Activated T-cell treated with anti-CD3 and anti-CD28 coated beads, Interleukin-2, amount 50 U/mL, for 4 hours (primary cell): ENCODE measurements at regions not wholly inside any gene's neighbourhood (a gene's known extent, or its start where the extent isn't known, plus 50 kb on each side); places are given as distances from the start of the nearest gene placed in this dataset.

Source experiments
- ATAC-seq, 2 donors: fragments of 200-7000 bp; cut with Tn5 transposase; one replicate each; pipeline ENCODE4 v1.10.0; 2021
- DNase-seq: peaks from one replicate; pipeline ENCODE4 v3.0.0-alpha.2; 2020
- H3K27me3 Mint-ChIP-seq: one replicate; pipeline ENCODE4 v1.8.0; 2021; ENCODE audit warnings: low read depth, mixed read lengths
- H3K36me3 Mint-ChIP-seq: one replicate; pipeline ENCODE4 v1.8.0; 2022; ENCODE audit warnings: mixed read lengths; ENCODE audit not compliant: insufficient read depth
- H3K4me1 Mint-ChIP-seq: one replicate; pipeline ENCODE4 v1.8.0; 2021; ENCODE audit warnings: low read depth, mixed read lengths
- H3K4me3 Mint-ChIP-seq: one replicate; pipeline ENCODE4 v1.8.0; 2021; ENCODE audit warnings: mild to moderate bottlenecking, moderate library complexity, mixed read lengths
- H3K9me3 Mint-ChIP-seq: one replicate; pipeline ENCODE4 v1.8.0; 2021; ENCODE audit warnings: mixed read lengths

DNA sequence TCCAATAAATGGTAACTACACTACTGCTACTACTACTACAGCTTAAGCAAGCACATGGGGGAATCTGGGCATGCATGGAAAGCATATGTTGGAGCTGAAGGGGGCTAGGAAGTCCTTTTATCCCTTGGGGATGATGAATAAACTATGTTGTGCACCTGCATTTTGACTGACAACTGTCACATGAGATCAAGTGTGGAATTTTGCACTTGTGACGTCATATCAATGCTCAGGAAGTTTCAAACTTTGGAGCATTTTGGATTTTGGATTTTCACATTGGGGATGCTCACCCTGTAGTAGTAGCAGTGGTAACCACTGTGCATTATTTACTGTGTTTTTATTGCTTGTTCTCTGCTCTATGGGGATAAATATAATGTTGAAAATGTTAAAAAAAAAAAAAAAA lies 100.5 kb upstream of the SMAD1 start:
- peaks cover 5% of the 10 kb centered on the region for H3K27me3 Mint-ChIP-seq
- no peaks in the 10 kb centered on the region for H3K36me3 Mint-ChIP-seq
- no peak for ATAC-seq
- no peak for DNase-seq
- no peaks in the 10 kb centered on the region for H3K4me1 Mint-ChIP-seq
- H3K9me3 Mint-ChIP-seq, result peaks cover 16% of the 10 kb centered on the region
- H3K4me3 Mint-ChIP-seq, result no peak overlapping the region

DNA sequence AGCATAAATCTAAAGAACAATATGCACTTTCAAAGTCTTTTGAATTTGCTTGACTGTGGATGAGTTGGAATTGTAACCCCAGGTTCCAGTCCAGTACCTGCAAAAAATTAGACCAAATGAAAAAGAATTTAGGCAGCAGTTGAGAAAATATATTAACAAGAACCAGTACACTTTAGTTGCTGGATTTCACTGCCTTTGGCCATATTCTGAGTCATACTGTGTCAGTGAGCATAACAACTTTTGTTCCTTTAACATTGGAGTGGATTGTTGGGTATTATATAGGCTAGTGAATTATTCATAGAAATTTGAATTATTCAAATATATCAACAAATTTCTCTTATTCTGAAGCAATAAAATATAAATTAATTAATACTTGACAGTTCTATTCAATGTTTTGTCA lies 101.5 kb upstream of the SMAD1 start:
- ATAC-seq (no peak), DNase-seq (no peak)
- Mint-ChIP-seq H3K4me1 (no peaks in the 10 kb centered on the region), H3K36me3 (no peaks in the 10 kb centered on the region), H3K4me3 (no peak overlapping the region), H3K27me3 (peaks cover 4% of the 10 kb centered on the region), H3K9me3 (peaks cover 12% of the 10 kb centered on the region)

DNA sequence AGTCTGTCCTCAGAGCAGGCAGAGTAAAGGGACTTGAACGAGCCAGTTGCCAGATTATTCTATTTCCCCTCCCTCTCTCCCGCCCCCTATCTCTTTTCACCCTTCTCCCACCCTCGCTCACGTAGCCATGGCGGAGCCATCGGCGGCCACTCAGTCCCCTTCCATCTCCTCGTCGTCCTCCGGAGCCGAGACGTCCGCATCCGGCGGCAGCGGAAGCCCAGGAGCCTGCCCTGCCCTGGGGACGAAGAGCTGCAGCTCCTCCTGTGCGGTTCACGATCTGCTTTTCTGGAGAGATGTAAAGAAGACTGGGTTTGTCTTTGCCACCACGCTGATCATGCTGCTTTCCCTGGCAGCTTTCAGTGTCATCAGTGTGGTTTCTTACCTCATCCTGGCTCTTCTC lies 106.2 kb upstream of the SMAD1 start:
- ATAC-seq (no peak), DNase-seq (no peak)
- Mint-ChIP-seq H3K27me3 (no peaks in the 10 kb centered on the region), H3K9me3 (no peaks in the 10 kb centered on the region), H3K4me3 (no peak overlapping the region), H3K4me1 (no peaks in the 10 kb centered on the region), H3K36me3 (no peaks in the 10 kb centered on the region)

DNA sequence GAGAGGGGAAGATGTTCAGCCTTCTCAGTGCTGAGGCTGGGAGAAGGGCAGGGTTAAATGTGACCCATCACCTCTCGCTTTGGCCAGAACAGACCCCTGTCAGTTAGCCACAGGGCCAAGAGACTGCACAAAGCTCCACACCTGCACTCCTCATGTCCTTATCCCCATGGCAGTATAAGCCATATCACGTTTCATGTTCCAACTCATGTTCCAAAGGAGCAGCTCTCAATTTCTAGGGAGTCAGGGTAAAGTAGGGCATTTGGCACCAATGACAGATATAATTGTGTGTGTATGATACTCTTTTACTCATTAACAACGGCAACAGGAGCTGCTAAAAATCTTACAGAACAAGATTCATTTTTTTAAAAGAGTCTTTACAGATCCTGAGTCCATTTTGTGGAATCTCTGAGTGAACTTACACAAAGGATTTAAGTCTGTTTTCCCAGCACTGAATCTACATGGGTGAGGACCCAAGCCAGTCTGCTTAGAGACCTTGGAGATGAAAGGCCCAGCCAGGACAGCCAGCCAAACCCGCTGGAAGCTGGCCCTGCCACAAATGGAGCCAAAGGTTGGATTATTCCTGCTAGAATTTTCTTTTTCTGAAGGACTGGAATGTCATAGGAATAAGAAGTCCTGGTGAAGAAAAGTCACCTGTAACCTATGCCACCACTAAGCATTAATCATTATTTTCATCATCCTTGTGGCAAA lies 129.1 kb upstream of the SMAD1 start:
- peaks cover 8% of the 10 kb centered on the region for H3K27me3 Mint-ChIP-seq
- H3K9me3 Mint-ChIP-seq, result no peaks in the 10 kb centered on the region
- H3K4me3 Mint-ChIP-seq, result no peak overlapping the region
- H3K36me3 Mint-ChIP-seq, result no peaks in the 10 kb centered on the region
- H3K4me1 Mint-ChIP-seq, result no peaks in the 10 kb centered on the region
- DNase-seq (no peak), ATAC-seq (no peak)

DNA sequence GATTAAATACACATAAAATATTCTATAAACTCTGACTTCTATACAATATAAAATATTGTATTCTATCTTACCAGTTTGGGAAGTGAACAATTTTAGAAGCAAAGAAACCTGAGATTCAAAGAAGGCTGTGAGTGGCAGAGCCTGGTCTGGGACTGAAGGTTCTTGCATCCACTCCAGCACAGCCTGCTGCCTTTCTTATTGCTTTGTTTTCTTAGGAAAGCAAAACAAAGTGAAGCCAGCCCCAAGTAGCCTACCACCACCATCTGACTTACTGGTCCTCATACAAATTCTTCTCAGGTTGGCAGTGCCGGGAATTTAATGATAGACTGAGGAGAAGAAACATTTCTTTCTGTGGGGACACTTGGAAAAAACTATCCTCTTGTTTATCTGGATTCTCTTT lies 129.7 kb upstream of the SMAD1 start:
- H3K4me1 Mint-ChIP-seq, result no peaks in the 10 kb centered on the region
- no peak overlapping the region for H3K4me3 Mint-ChIP-seq
- DNase-seq (no peak), ATAC-seq (no peak)
- no peaks in the 10 kb centered on the region for H3K9me3 Mint-ChIP-seq
- H3K36me3 Mint-ChIP-seq, result no peaks in the 10 kb centered on the region
- peaks cover 8% of the 10 kb centered on the region for H3K27me3 Mint-ChIP-seq

DNA sequence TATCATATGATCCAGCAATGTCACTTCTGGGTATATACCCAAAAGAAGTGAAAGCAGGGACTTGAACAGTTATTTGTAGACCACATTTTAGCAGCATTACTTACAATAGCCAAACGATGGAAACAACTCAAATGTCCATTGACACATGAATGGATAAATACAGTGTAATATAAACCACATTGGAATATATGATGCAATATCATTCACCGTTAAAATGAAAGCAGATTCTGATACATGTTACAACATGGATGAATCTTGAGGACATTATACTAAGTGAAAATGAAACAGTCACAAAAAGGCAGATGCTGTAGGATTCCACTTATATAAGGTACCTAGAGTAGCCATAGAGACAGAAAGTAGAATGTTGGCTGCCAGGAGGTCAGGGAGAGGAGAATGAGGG lies 130.5 kb upstream of the SMAD1 start:
- ATAC-seq (no peak), DNase-seq (no peak)
- no peak overlapping the region for H3K4me3 Mint-ChIP-seq
- H3K36me3 Mint-ChIP-seq, result no peaks in the 10 kb centered on the region
- peaks cover 8% of the 10 kb centered on the region for H3K27me3 Mint-ChIP-seq
- H3K4me1 Mint-ChIP-seq, result no peaks in the 10 kb centered on the region
- no peaks in the 10 kb centered on the region for H3K9me3 Mint-ChIP-seq

DNA sequence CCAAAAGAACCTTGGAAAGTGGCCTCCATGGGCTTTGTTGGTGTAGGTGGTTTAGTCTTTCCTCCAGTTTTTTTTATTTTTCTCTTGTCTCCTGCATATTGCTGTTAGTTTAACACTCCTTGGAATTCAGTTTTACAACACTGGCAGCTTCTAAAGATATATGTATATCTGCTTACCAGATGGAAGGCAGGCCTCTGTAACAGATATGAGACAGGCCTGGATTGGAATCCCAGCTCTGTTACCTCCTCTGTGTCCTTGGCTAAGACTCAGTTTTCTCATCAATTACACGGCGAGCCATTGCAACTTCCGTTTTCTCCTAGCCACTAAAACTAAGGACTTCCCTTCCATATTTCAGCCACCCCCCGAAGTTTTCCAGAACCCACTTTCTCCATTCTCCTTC lies 133.4 kb upstream of the SMAD1 start:
- H3K36me3 Mint-ChIP-seq, result no peaks in the 10 kb centered on the region
- DNase-seq (no peak), ATAC-seq (no peak)
- H3K4me3 Mint-ChIP-seq, result no peak overlapping the region
- H3K4me1 Mint-ChIP-seq, result no peaks in the 10 kb centered on the region
- H3K9me3 Mint-ChIP-seq, result no peaks in the 10 kb centered on the region
- peaks cover 8% of the 10 kb centered on the region for H3K27me3 Mint-ChIP-seq

DNA sequence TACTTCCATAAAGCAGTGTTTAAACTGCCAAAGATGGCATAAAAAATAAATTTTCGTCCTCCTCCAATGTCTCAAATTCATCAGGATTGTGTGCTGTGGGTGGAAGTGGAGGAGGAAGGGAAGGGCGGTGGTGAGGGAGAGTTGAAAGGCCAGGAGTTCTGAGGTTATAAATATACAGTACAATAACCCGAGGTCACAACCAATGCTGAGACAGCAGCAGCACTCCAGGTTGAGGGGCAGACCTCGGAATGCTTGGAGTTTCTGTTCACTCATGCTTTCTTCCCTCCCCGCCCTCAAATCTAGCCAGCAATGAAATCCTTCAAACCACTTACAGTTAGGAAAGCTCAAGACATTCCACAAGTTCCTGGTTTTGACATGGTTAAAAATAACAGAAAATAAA lies 134.0 kb upstream of the SMAD1 start:
- H3K4me1 Mint-ChIP-seq, result no peaks in the 10 kb centered on the region
- no peaks in the 10 kb centered on the region for H3K36me3 Mint-ChIP-seq
- no peaks in the 10 kb centered on the region for H3K9me3 Mint-ChIP-seq
- DNase-seq, result no peak
- H3K27me3 Mint-ChIP-seq, result peaks cover 8% of the 10 kb centered on the region
- ATAC-seq, result no peak
- no peak overlapping the region for H3K4me3 Mint-ChIP-seq

DNA sequence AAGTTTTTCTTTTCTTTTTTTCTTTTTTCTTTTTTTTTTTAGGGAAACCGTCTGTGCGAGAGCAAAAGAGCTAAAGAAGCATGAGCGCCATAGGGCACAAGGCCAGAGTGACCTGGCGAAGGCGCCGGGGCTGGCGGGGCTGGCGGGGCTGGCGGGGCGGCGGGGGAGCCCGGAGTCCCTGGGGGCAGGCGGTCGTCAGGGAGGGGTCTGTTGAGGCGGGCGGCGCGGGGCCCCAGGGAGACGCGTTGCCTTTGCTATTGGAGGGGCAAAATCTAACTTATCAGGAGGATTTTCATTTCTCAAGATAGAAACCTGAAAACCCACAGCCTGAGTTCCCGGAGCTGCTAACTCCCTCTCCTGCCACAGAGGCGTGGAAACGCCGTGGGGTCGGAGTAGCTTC lies 135.6 kb upstream of the SMAD1 start:
- ATAC-seq (no peak), DNase-seq (no peak)
- no peaks in the 10 kb centered on the region for H3K27me3 Mint-ChIP-seq
- H3K36me3 Mint-ChIP-seq, result no peaks in the 10 kb centered on the region
- no peaks in the 10 kb centered on the region for H3K4me1 Mint-ChIP-seq
- H3K9me3 Mint-ChIP-seq, result no peaks in the 10 kb centered on the region
- H3K4me3 Mint-ChIP-seq, result no peak overlapping the region

DNA sequence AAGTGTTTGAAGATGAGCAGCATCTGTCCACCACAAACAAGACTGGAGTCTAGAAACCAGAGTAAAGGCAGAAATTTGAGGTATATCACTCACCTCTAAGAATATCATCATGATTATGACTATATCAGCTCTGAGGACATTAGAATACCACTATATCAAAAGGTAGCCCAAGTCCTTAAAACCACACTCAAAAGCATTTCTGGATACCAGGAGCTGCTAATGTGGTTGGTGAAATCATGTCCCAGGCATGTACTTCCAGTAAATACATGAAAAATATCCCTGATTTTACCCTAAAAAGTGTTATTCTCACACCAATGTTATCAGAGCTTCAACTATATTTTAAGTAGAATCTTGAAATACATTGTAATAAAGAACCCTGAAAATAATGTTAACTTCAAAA lies 136.3 kb upstream of the SMAD1 start:
- H3K9me3 Mint-ChIP-seq, result no peaks in the 10 kb centered on the region
- H3K4me1 Mint-ChIP-seq, result no peaks in the 10 kb centered on the region
- H3K36me3 Mint-ChIP-seq, result no peaks in the 10 kb centered on the region
- ATAC-seq (no peak), DNase-seq (no peak)
- H3K27me3 Mint-ChIP-seq, result no peaks in the 10 kb centered on the region
- H3K4me3 Mint-ChIP-seq, result no peak overlapping the region

DNA sequence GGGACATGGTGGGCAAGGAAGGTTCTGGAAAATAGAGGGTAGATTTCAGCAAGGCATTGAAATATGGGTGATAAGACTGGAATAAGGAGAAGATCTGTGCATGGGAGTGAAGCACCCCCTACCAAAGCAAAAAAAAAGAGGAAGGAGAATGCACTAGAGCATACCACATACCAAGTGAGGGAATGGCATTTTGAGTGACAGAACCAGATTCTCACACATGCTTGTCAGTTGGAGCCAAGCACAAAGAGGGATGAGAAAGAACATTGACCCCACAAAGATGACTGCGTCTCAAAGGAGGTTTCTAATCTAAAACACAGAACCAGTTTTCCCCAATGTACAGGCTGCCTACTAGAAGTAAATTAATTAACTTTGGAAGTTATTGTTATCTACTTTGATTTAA lies 140.3 kb upstream of the SMAD1 start:
- Mint-ChIP-seq H3K4me1 (no peaks in the 10 kb centered on the region), H3K36me3 (no peaks in the 10 kb centered on the region), H3K27me3 (no peaks in the 10 kb centered on the region), H3K4me3 (no peak overlapping the region), H3K9me3 (no peaks in the 10 kb centered on the region)
- ATAC-seq (no peak), DNase-seq (no peak)

DNA sequence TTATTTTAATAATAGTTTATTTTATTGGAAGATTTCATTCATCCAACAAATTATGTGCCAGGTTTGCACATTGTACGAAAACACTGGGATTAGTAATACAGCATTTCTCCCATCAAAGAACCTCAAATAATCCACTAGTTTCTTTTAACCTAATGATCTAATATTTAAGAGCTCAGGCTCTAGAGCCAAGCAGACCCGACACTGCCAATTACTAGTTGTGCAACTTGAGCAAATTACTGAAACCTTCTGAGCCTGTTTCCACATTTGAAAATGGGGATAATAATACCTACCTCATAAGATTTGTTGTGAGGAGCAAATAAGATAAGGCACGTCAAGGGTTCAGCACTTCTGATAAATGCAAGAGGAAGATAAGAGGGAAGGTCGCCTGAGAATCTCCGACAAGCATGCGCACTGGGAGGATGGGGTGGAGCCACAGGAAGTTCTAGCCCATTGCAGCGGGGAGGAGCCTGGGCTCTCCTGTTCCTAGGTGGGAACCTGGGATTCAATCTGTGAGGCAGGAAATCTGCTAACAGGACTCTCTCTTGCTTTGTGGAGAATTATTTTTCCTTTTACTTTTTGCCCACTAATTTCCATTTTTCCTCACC lies 141.5 kb upstream of the SMAD1 start:
- H3K4me1 Mint-ChIP-seq, result no peaks in the 10 kb centered on the region
- no peak overlapping the region for H3K4me3 Mint-ChIP-seq
- no peaks in the 10 kb centered on the region for H3K36me3 Mint-ChIP-seq
- DNase-seq (no peak), ATAC-seq (no peak)
- no peaks in the 10 kb centered on the region for H3K9me3 Mint-ChIP-seq
- H3K27me3 Mint-ChIP-seq, result no peaks in the 10 kb centered on the region

DNA sequence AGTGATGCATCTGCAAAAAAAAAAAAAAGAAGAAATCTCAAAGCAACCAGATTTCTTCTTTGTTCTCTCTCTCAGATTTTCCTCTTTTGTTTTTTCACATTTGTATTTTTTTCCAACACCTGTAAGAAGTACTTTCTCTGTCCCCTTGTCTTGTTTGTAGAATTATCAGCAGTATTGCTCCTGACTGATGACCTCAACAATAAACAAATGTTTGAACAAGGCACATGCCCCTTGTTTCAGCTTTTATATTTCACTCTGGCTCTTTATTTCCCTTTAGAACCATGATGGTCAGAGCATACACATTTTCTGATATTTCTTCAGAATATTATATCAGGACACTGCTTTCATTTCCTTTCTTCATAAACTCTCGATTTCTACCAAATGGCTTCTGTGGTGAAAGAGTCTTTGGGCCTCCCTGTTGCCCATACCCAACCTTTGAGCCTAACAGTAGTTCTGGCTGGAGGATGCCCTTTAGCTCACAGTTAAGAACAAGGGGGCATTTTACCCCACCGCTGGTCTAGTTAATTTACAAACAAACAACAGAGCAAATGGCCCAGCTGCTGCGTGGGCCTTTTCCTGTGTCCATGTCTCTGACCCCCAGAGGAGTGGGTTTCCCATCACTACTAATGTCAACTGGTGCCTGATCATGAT lies 142.5 kb upstream of the SMAD1 start:
- ATAC-seq, result no peak
- Mint-ChIP-seq H3K27me3 (no peaks in the 10 kb centered on the region), H3K4me1 (no peaks in the 10 kb centered on the region), H3K4me3 (no peak overlapping the region), H3K9me3 (no peaks in the 10 kb centered on the region), H3K36me3 (no peaks in the 10 kb centered on the region)
- no peak for DNase-seq

DNA sequence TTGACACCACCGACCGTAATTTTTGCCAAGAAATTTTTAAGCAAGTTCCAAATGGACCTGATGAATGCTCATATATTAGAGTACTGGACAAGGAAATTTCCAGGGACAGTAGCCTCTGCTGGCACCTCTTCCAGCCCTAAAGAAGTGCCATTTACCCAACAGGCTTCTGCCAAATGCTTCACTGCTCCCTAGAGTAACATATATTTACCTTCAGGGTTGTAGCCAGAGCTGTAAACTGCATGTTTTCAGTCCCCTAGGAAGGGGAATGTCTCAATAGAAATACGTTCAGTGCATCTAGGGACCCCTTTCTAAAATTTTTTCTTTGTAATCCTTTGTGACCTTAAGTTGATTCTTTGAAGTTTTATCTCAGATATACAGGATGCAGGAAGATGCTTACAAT lies 143.1 kb upstream of the SMAD1 start:
- DNase-seq, result no peak
- no peak for ATAC-seq
- Mint-ChIP-seq H3K9me3 (no peaks in the 10 kb centered on the region), H3K4me1 (no peaks in the 10 kb centered on the region), H3K27me3 (no peaks in the 10 kb centered on the region), H3K4me3 (no peak overlapping the region), H3K36me3 (no peaks in the 10 kb centered on the region)

DNA sequence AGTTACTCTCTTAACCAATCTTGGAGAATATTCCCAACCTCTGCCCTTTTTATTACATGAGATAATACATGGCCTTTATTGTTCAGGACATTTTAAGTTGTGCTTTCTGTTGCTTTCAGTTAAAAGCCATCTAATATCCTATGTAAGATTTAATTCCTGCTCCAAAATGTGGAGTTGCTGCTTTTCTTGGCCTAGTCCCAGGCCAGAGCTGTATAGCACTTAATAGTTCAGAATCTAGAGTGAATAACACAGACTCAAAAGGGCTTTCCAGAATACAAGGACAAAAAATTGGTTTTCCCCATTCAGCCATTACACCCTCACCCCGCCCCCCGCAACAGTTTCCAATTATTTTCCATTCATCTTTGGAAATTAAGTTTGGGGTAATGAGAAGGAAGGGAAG lies 144.3 kb upstream of the SMAD1 start:
- ATAC-seq, result no peak
- no peaks in the 10 kb centered on the region for H3K9me3 Mint-ChIP-seq
- no peak for DNase-seq
- H3K27me3 Mint-ChIP-seq, result no peaks in the 10 kb centered on the region
- H3K4me1 Mint-ChIP-seq, result no peaks in the 10 kb centered on the region
- H3K4me3 Mint-ChIP-seq, result no peak overlapping the region
- no peaks in the 10 kb centered on the region for H3K36me3 Mint-ChIP-seq
